ENCODE measurements at regions not wholly inside any gene's neighbourhood (a gene's known extent, or its start where the extent isn't known, plus 50 kb on each side); places are given as distances from the start of the nearest gene placed in this dataset.

GRCh38 chr22:49198705-49199084 lies 629.0 kb downstream of the BRD1 start:
- TF ChIP-seq CTCF (IDR thresholded peaks at IDR 0.05; ENCODE audit: low read depth, low read length) (no peak), POLR2A (IDR thresholded peaks at IDR 0.05; ENCODE audit: extremely low read depth, insufficient read length) (no peak), MAX (IDR thresholded peaks at IDR 0.05; ENCODE audit: low read depth, low read length) (no peak), MYC (IDR thresholded peaks at IDR 0.05; ENCODE audit: low read depth, low read length) (no peak)

Measured in NB4 (cell line).